NCI-H2227 (cell line): ENCODE measurements at regions not wholly inside any gene's neighbourhood (a gene's known extent, or its start where the extent isn't known, plus 50 kb on each side); places are given as distances from the start of the nearest gene placed in this dataset.

ENCODE experiments used
- DNase-seq: peaks from one replicate; lab custom pipeline; 2025; ENCODE audit not compliant: unreplicated experiment; lab: John Stamatoyannopoulos, UW

- no peak for DNase-seq
Observed at GRCh38 chr2:118300832-118301231, 212.6 kb downstream of the INSIG2 start.

DNA sequence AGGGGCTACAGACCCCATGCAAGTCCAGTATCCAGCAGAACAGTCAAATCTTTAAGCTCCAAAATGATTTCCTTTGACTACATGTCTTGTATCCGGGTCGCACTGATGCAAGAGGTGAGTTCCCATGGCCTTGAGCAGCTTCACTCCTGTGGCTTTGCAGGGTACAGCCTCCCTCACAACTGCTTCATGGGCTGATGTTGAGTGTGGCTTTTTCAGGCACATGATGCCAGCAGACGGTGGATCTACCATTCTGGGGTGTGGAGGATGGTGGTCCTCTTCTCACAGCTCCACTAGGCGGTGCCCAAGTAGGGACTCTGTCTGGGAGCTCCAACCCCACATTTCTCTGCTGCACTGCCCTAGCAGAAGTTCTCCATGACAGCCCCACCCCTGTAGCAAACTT, 208.4 kb downstream of the INSIG2 start:
- DNase-seq = no peak

DNA sequence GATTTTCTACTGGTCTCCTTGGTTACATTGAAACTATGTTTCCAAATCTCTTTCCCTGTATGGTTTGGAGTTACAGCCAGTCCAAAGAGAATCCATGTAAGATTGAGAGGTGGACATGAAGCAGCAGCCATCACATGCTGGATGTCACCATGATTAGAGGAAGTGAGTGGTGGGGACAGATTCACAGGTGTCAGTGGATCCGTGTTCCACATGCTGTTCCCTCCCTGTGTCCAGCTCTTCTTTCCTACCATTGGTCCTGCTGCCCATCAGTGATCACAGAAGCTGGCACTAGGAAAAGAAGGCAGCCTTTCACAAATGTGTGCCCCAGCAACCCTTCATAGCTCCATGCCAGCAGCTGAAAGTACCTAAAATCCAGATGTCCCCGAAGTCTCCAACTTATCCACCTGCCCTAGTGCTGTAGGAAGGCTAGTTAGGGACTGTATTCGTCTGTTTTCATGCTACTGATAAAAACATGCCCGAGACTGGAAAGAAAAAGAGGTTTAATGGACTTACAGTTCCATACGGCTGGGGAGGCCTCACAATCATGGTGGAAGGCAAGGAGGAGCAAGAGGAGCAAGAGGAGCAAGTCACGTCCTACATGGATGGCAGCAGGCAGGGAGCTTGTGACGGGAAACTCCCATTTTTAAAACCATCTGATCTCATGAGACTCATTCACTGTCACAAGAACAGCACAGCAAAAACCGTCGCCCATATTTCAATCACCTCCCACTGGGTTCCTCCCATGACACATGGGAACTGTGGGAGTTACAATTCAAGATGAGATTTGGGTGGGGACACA, 207.5 kb downstream of the INSIG2 start:
- DNase-seq = no peak

GRCh38 chr2:118294063-118294462, 205.8 kb downstream of the INSIG2 start:
- no peak for DNase-seq

GRCh38 chr2:118292991-118293390, 204.7 kb downstream of the INSIG2 start:
- no peak for DNase-seq

GRCh38 chr2:118291251-118291880, 203.1 kb downstream of the INSIG2 start:
- DNase-seq = no peak

- DNase-seq = no peak
Observed at GRCh38 chr2:118290411-118291250, 202.4 kb downstream of the INSIG2 start.

GRCh38 chr2:118279005-118279404, 190.7 kb downstream of the INSIG2 start:
- no peak for DNase-seq

GRCh38 chr2:118278046-118278445, 189.8 kb downstream of the INSIG2 start:
- no peak for DNase-seq

DNA sequence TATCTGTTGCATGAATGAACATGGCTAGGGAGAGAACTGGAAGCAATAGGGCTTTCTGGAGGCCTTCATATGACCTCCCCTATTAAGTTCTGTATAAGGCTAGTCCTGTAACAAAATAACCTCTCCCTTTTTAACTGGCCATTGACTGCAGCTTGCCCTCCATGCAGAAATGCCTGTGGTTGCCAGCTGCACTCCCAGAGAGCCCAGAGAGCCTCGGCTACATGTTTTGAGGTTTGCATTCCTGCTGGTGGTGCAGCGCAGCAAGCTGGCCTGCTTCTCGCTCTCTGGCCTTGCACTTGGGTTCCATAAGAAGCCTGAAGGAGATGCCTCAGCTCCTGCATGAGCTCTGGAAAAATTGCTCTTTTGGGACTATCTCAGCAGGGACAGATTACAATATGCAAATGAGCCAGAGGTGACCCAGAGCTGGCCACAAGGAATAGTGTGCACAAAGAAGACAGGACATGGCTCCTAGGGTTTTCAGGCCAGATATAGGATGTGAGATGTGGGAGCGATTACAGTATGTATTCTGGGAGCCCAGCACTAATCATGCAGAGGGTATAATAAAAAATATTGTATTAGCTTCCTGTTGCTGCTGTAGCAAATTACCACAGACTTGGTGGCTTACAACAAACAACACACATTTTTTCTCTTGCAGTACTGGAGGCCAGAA, 186.7 kb downstream of the INSIG2 start:
- no peak for DNase-seq

- no peak for DNase-seq
Observed at GRCh38 chr2:118272391-118272790, 184.1 kb downstream of the INSIG2 start.

DNA sequence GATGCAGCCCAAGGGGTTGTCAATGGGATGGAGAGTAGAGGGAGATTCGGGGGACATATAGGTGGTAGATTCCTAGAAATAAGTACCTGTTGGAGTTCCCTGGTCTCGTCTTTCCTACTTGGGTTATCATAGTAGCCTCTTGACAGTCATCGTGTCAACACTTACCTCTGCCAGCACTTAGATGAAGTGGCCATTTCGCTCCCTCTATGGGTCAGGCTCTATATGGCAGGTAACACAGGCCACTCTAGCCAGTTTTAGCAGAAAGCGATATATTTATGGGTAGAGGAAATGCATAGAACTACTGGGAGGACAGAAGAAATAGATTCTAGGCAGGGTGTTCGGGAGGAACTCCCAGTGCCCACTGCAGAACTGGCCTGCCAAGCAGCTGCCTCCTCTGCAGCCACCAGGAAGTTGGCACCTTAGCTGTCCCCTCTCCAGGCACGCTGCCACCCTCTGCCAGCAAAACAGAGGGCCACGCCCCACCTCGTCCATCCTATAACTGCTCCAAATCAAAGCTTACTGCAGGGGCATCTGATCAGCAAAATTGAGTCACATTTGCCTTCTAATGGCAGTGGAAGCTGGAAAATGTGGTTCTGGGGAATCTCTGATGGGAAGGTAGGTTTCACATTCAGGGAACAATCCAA, 181.3 kb downstream of the INSIG2 start:
- DNase-seq = no peak

DNA sequence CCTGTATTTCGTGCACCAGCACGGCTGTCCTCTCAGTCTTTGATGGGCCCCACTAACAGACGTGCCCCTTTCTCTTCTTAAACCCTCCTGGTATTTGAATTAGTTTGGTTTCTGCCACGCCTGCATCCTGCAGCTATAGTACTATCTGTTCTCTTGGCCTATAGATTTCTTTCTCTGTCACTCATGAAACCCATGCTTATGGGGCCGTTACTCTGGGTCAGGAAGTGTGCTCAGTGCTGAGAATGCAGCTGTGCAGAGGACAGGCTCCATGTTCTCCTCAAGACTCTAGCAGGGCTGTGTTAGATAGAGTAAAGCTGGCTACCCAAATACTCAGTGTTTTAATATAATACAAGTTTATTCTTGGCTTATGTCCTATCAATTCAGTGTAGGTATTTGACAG, 180.0 kb downstream of the INSIG2 start:
- no peak for DNase-seq

DNA sequence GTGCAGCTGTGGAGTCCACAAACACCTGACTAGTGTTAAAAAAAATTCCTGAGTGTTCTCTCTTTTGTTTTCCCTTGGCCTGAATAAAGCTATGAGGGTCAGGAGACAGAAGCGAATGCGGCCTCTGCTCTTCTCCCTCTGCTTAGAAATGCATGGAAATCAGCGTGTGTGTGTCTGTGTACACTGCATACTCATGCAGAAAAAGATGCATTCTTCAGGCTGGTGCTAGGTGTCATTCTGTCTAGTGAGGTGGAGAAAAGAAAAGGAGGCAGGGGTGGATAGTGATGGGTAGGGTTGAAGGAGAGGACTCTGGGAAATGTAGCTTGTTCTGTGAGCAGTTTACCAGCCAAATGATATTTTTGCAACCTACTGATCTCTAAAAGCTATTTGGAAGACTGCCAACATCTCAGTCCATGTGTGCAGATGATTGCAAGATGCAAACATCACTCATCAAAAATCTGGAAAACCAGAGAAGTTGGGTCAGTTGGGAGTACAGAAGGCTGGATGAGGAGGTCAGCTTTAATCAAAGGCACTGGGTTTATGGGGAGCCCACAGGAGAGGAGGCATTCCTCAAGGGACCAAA, 177.7 kb downstream of the INSIG2 start:
- no peak for DNase-seq

GRCh38 chr2:118264232-118264990, 176.1 kb downstream of the INSIG2 start:
- no peak for DNase-seq

DNA sequence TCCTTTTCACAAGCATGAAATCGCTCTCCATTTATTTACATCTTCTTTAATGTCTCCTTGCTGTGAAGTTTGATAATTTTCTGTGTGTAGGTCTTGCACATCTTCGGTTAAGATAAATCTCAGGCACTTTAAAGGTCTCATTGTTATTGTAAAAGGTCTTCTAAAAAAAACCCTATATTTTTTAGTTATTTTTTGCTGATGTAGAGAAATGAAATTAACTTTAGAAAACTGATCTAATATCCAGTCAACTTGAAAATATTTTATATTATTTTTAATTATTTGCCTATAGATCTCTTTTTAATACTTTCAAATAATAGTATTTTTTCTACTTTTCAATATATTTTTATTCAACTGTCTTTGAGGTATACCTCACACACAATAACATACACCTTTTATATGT, 169.4 kb downstream of the INSIG2 start:
- no peak for DNase-seq

GRCh38 chr2:118255771-118256372, 167.6 kb downstream of the INSIG2 start:
- no peak for DNase-seq

GRCh38 chr2:118255301-118255700, 167.0 kb downstream of the INSIG2 start:
- no peak for DNase-seq

DNA sequence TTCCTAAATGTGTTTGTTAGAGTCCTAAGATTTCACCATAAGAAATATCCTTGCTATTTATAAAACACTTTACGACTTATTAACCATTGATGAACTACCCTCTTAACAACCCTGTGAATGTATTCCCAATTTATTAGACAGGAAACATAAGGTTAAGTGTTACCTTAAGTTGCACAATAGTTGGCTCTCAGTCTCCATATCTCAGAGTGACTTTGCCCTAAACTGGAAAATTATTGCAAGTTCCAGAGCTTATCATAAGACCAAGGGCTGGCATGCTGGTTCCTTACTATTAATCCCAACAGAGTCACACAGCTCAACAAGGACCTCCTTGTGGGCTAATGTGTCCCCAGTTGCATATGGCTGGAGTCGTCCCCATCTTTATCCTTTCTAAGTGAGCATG, 165.8 kb downstream of the INSIG2 start:
- DNase-seq = no peak
